Esophagus muscularis mucosa (tissue), 4 donors: ENCODE measurements at regions not wholly inside any gene's neighbourhood (a gene's known extent, or its start where the extent isn't known, plus 50 kb on each side); places are given as distances from the start of the nearest gene placed in this dataset.

Source experiments
- DNase-seq: peaks from one replicate; pipeline ENCODE4 v3.0.0-alpha.2; 2017; ENCODE audit errors: extremely low spot score
- H3K27ac ChIP-seq, 4 donors: fragments of 200-600 bp; sonication (generic); replicated peaks in 1 of 4; 1 replicate in 3 of 4; 2 replicates in 1 of 4; pipeline ENCODE4 v1.5.1; 2016 to 2019; ENCODE audit warnings: mild to moderate bottlenecking in 1 of 4
- H3K27me3 ChIP-seq, 4 donors: fragments of 200-600 bp; sonication (generic); one replicate each; pipeline versions ENCODE4 v1.5.1 to v1.6.0; 2016 to 2019
- H3K36me3 ChIP-seq, 4 donors: fragments of 200-600 bp; sonication (generic); one replicate each; pipeline ENCODE4 v1.5.1; 2016 to 2019
- H3K4me1 ChIP-seq, 4 donors: fragments of 200-600 bp; sonication (generic); one replicate each; pipeline ENCODE4 v1.5.1; 2016 to 2019
- H3K4me3 ChIP-seq, 4 donors: fragments of 200-600 bp; sonication (generic); 1 replicate in 2 of 4; 2 replicates in 2 of 4; pipeline ENCODE4 v1.5.1; 2016 to 2019; ENCODE audit warnings: mild to moderate bottlenecking in 4 of 4, moderate library complexity in 1 of 4
- H3K9me3 ChIP-seq, 4 donors: fragments of 200-600 bp; sonication (generic); 1 replicate in 3 of 4; 2 replicates in 1 of 4; pipeline ENCODE4 v1.5.1; 2016 to 2019
- EP300 ChIP-seq: sonication (generic); formaldehyde crosslinking; IDR thresholded peaks from one replicate; pipeline ENCODE4 v1.6.1; 2017; ENCODE audit warnings: antibody characterized with exemption
- POLR2A ChIP-seq: fragments of 450-650 bp; IDR thresholded peaks from one replicate; pipeline ENCODE4 v1.6.1; 2017; ENCODE audit warnings: antibody characterized with exemption, moderate library complexity, mild to moderate bottlenecking, low read depth
- POLR2AphosphoS5 ChIP-seq, 2 donors: sonication (generic); formaldehyde crosslinking; IDR thresholded peaks; one replicate each; pipeline ENCODE4 v1.6.1; 2017; ENCODE audit warnings: antibody characterized with exemption in 2 of 2
- WGBS: methylation state at CpG from one replicate; pipeline ENCODE4 v1.1.5; 2018; 5-methylcytosine and 5-hydroxymethylcytosine counted together
- intact Hi-C: fragments of 100-400 bp; cut with DNase I; formaldehyde crosslinking; loops from one replicate; pipeline ENCODE4 v1.15.1; 2023
- TF ChIP-seq, protein P1 (sequence below), 3 experiments: fragments of 200-600 bp in 2 of 3; fragments of 450-650 bp in 1 of 3; sonication (generic) in 2 of 3; IDR thresholded peaks; one replicate each; pipeline ENCODE4 v1.5.1; 2017 to 2019; ENCODE audit warnings: antibody characterized with exemption in 3 of 3, mild to moderate bottlenecking in 2 of 3, moderate library complexity in 1 of 3

DNA sequence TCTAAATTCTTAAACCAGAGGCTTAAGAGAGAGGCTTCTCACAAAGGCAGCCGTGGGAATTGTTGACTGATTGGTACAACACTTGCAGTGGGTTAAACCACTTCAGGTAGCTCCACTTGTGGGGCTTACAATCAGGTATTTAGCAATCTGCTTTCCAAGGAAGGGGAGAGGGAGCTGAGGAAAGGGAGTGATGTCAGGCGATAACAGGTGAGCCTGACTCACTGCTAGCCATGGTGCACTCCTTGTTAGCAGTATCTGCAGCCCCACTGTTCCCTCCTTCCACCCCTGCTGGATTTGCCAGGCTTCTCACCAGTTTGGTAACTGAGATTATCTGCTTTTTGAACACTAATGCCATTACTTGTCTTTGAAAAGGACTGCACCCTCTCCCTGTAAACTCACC is 1056.7 kb upstream of the FANCL start:
- Histone ChIP-seq H3K4me1 (peaks cover 0 to 9% (median 5%) of the 10 kb centered on the region in 4 donors), H3K27me3 (peaks cover 0 to 3% (median 0%) of the 10 kb centered on the region in 4 donors), H3K27ac (no peak overlapping the region), H3K36me3 (no peaks in the 10 kb centered on the region), H3K9me3 (no peaks in the 10 kb centered on the region), H3K4me3 (no peak overlapping the region)
- WGBS: 79% methylated on average over 2 of the region's 2 CpGs
- no peak for DNase-seq
- intact Hi-C loops: no loop called here
- TF ChIP-seq POLR2AphosphoS5 (IDR thresholded peaks at IDR 0.05) (no peak), EP300 (no peak), POLR2A (no peak)
- TF ChIP-seq, protein P1, sequence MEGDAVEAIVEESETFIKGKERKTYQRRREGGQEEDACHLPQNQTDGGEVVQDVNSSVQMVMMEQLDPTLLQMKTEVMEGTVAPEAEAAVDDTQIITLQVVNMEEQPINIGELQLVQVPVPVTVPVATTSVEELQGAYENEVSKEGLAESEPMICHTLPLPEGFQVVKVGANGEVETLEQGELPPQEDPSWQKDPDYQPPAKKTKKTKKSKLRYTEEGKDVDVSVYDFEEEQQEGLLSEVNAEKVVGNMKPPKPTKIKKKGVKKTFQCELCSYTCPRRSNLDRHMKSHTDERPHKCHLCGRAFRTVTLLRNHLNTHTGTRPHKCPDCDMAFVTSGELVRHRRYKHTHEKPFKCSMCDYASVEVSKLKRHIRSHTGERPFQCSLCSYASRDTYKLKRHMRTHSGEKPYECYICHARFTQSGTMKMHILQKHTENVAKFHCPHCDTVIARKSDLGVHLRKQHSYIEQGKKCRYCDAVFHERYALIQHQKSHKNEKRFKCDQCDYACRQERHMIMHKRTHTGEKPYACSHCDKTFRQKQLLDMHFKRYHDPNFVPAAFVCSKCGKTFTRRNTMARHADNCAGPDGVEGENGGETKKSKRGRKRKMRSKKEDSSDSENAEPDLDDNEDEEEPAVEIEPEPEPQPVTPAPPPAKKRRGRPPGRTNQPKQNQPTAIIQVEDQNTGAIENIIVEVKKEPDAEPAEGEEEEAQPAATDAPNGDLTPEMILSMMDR (IDR thresholded peaks at IDR 0.05): no peak

DNA sequence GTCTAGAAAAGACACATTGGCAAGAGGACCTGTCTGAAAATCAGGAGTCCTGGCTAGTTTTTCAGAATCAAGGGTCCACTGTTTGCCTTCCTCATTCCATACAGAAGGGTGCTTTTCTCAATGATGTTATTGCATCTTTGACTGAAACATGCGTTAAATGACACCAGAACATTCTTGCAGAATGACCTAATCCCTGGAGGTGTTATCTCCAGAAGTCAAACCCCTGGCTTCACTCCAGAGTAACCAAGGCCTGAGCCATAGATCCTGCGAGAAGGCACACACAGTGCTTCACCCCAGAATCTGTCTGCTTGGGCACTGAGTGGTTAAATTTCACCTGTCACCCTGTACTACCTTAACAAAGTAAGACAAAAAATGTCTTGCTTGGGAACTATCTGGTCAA is 1055.2 kb upstream of the FANCL start:
- WGBS: 57% methylated on average over 2 of the region's 2 CpGs
- Histone ChIP-seq H3K27me3 (peaks cover 0 to 3% (median 0%) of the 10 kb centered on the region in 4 donors), H3K4me3 (no peak overlapping the region), H3K27ac (no peak overlapping the region), H3K4me1 (no peaks in the 10 kb centered on the region), H3K9me3 (no peaks in the 10 kb centered on the region), H3K36me3 (no peaks in the 10 kb centered on the region)
- no peak for TF ChIP-seq EP300
- TF ChIP-seq, protein P1 (IDR thresholded peaks at IDR 0.05): no peak
- TF ChIP-seq POLR2AphosphoS5 (IDR thresholded peaks at IDR 0.05): no peak
- no peak for TF ChIP-seq POLR2A
- intact Hi-C loops: no loop called here
- no peak for DNase-seq

DNA sequence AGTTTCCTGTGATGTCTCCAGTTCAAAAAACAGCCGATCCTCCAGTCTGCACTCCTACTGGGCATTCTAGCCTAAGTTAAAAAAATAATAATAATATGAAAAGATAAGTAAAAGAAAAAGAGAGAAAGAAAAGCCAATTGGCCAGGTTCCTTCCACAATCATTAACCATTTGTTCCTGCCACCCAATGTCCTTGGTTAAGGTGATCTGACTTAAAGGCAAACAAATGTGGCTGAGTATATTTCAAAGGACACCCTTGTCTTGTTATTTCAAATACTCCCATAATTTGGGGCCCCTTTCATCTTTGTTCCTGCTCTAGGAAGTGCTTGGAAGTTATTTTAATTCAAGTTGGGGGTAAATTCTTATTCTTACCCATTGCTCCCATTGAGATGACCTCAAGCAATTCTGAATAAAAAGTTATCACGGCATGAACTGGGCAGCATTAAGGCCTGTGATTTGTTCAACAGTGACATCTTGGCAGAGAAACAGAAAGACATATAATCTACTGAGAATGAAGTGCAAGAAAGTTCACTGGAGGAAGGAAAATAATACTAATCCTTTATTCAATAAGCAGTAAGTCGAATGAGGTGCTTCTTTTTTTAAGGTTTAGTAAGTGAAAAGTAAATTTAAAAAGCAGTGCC is 1054.5 kb upstream of the FANCL start:
- peaks cover 0 to 3% (median 0%) of the 10 kb centered on the region in 4 donors for H3K27me3 ChIP-seq
- no peak overlapping the region for H3K27ac ChIP-seq
- DNase-seq: no peak
- no peaks in the 10 kb centered on the region for H3K9me3 ChIP-seq
- intact Hi-C loops: no loop called here
- no peak overlapping the region for H3K4me3 ChIP-seq
- TF ChIP-seq, protein P1 (IDR thresholded peaks at IDR 0.05): no peak
- TF ChIP-seq POLR2A: no peak
- TF ChIP-seq EP300: no peak
- TF ChIP-seq POLR2AphosphoS5 (IDR thresholded peaks at IDR 0.05): no peak
- H3K36me3 ChIP-seq: no peaks in the 10 kb centered on the region
- H3K4me1 ChIP-seq: no peaks in the 10 kb centered on the region
- 40% methylated on average over 3 of the region's 3 CpGs for WGBS

DNA sequence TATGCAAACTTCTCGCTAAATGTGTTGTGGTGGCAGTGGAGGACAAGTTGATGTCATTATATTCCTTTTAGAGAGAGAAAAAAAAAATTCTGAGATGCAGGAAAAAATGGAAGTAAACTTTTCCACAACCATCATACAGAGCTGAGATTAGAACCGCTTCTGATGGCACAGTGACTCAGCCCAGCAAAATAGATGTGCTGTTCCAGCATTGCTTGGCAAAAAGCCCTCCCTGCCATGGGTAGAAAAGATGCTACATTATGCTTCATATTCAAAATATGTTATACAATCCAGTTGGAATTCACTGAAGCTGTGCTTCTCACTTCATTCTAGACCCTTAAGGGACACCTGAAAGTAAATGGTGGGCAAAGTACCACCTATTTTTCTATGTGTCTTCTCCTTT is 1047.6 kb upstream of the FANCL start:
- intact Hi-C loops: no loop called here
- Histone ChIP-seq H3K27ac (no peak overlapping the region), H3K9me3 (no peaks in the 10 kb centered on the region), H3K36me3 (no peaks in the 10 kb centered on the region), H3K4me3 (no peak overlapping the region), H3K27me3 (peaks cover 0 to 3% (median 0%) of the 10 kb centered on the region in 4 donors), H3K4me1 (no peaks in the 10 kb centered on the region)
- WGBS: 76% methylated on average over 2 of the region's 2 CpGs
- TF ChIP-seq, protein P1 (IDR thresholded peaks at IDR 0.05): no peak
- TF ChIP-seq EP300: no peak
- TF ChIP-seq POLR2A: no peak
- TF ChIP-seq POLR2AphosphoS5 (IDR thresholded peaks at IDR 0.05): no peak
- DNase-seq: no peak

DNA sequence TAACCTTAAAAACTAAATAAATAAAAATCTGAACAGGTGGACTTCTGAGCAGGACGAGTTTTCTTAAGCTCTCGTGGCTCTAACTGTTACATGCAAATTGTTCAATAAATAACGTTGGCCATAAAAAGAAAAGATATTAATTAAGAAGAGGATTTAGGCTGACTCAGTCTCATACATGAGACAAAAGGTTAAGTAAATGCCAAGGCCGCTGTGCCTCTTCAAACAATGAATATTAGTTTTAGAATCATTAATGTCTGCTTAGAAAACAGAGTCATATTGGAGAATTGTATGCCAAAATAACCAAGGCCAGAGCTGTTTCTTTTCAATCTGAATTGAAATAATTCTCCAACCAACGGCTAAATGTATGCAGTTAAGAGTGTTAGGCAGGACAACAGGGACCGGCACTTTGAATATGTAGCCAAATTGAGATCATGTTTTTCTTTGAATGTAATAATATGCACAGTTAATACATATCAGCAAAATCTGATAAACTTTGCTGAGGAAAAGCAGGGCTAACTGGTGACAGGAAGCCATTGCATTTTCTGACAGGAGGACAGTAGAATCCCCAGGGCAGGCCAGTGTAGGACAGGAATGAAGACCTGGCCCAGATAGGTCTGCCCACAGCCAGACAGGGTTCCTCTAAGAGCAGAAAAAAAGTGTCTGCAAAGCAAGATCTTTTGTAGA is 1041.4 kb upstream of the FANCL start:
- DNase-seq: no peak
- 67% methylated on average over 6 of the region's 6 CpGs for WGBS
- intact Hi-C loops: no loop called here
- H3K9me3 ChIP-seq: no peaks in the 10 kb centered on the region
- no peak overlapping the region for H3K27ac ChIP-seq
- H3K27me3 ChIP-seq: no peaks in the 10 kb centered on the region
- no peaks in the 10 kb centered on the region for H3K4me1 ChIP-seq
- TF ChIP-seq POLR2A: no peak
- TF ChIP-seq, protein P1 (IDR thresholded peaks at IDR 0.05): no peak
- TF ChIP-seq POLR2AphosphoS5 (IDR thresholded peaks at IDR 0.05): no peak
- no peak for TF ChIP-seq EP300
- no peak overlapping the region for H3K4me3 ChIP-seq
- H3K36me3 ChIP-seq: no peaks in the 10 kb centered on the region
